B cell (primary cell): ENCODE measurements at regions not wholly inside any gene's neighbourhood (a gene's known extent, or its start where the extent isn't known, plus 50 kb on each side); places are given as distances from the start of the nearest gene placed in this dataset.

ENCODE experiments used
- ATAC-seq: fragments of 200-7000 bp; cut with Tn5 transposase; one replicate; pipeline ENCODE4 v1.10.0; 2021; ENCODE audit warnings: low read depth, mild to moderate bottlenecking, moderate number of reproducible peaks, moderate library complexity
- CTCF ChIA-PET: fragments of 350-600 bp; sonication (Branson Sonifier 250); formaldehyde crosslinking; loops from one replicate; lab custom pipeline; 2021; ENCODE audit warnings: antibody characterized with exemption, inconsistent platforms; lab: Charles Lee
- POLR2A ChIA-PET: fragments of 350-600 bp; sonication (Branson Sonifier 250); formaldehyde crosslinking; loops from one replicate; lab custom pipeline; 2021; ENCODE audit warnings: antibody characterized with exemption; lab: Charles Lee
- DNase-seq: peaks from one replicate; pipeline ENCODE4 v3.0.0; 2013
- H2AFZ ChIP-seq: 2 replicates; pipeline ENCODE4 v1.6.1; 2012; ENCODE audit warnings: mild to moderate bottlenecking, low read depth, low read length; ENCODE audit not compliant: insufficient read depth, poor library complexity, severe bottlenecking
- H3K27ac ChIP-seq, 2 donors: 1 replicate in 1 of 2; 2 replicates in 1 of 2; pipeline ENCODE4 v1.5.1; 2012 to 2013; ENCODE audit warnings: low read length in 2 of 2, mild to moderate bottlenecking in 2 of 2, moderate library complexity in 1 of 2
- H3K27me3 ChIP-seq, 4 experiments: fragments of 200-600 bp in 1 of 4; sonication (generic) in 1 of 4; replicated peaks in 1 of 4; 1 replicate in 2 of 4; 2 replicates in 2 of 4; pipeline versions ENCODE4 v1.6.1 to v1.7.0; 2013 to 2016; ENCODE audit warnings: low read length in 3 of 4, mild to moderate bottlenecking in 2 of 4, mixed read lengths in 1 of 4, moderate library complexity in 1 of 4; ENCODE audit not compliant: insufficient read depth in 4 of 4, control insufficient read depth in 3 of 4; ENCODE audit errors: control extremely low read depth in 1 of 4
- H3K36me3 ChIP-seq, 2 experiments: replicated peaks in 1 of 2; 1 replicate in 1 of 2; 2 replicates in 1 of 2; pipeline versions ENCODE4 v1.6.1 to v1.7.1; 2013; ENCODE audit warnings: low read length in 1 of 2; ENCODE audit not compliant: insufficient read depth in 2 of 2, control insufficient read depth in 1 of 2; ENCODE audit errors: control extremely low read depth in 1 of 2, extremely low read depth in 1 of 2
- H3K4me1 ChIP-seq, 2 donors: fragments of 200-600 bp in 1 of 2; sonication (generic) in 1 of 2; 1 replicate in 1 of 2; 2 replicates in 1 of 2; pipeline versions ENCODE4 v1.5.1 to v1.6.1; 2013 to 2017; ENCODE audit warnings: low read length in 2 of 2; ENCODE audit not compliant: control insufficient read depth in 2 of 2, insufficient read depth in 2 of 2
- H3K4me2 ChIP-seq: replicated peaks from 2 replicates; pipeline ENCODE3; 2012; ENCODE audit warnings: mild to moderate bottlenecking, low read depth, low read length; ENCODE audit not compliant: poor library complexity, severe bottlenecking
- H3K4me3 ChIP-seq, 5 experiments: fragments of 200-600 bp in 1 of 5; sonication (generic) in 1 of 5; 1 replicate in 3 of 5; 2 replicates in 2 of 5; pipeline versions ENCODE4 v1.5.1 to v1.7.0; 2011 to 2016; ENCODE audit warnings: low read length in 4 of 5, mild to moderate bottlenecking in 4 of 5, low read depth in 2 of 5, control low read depth in 1 of 5, moderate library complexity in 1 of 5; ENCODE audit not compliant: insufficient read depth in 1 of 5; ENCODE audit errors: control extremely low read depth in 1 of 5, extremely low read depth in 1 of 5
- H3K79me2 ChIP-seq: fragments of 200-600 bp; sonication (generic); one replicate; pipeline ENCODE4 v1.6.0; 2016; ENCODE audit warnings: low read length; ENCODE audit not compliant: control insufficient read depth, insufficient read depth
- H3K9ac ChIP-seq: fragments of 200-600 bp; sonication (generic); 2 replicates; pipeline ENCODE4 v1.6.1; 2017; ENCODE audit warnings: mild to moderate bottlenecking, low read length, moderate library complexity
- H3K9me3 ChIP-seq, 3 donors: one replicate each; pipeline versions ENCODE4 v1.6.1 to v1.7.1; 2013; ENCODE audit warnings: low read length in 2 of 3; ENCODE audit not compliant: control insufficient read depth in 2 of 3, insufficient read depth in 1 of 3; ENCODE audit errors: control extremely low read depth in 1 of 3
- H4K20me1 ChIP-seq: 2 replicates; pipeline ENCODE4 v1.6.0; 2012; ENCODE audit warnings: mild to moderate bottlenecking, low read length; ENCODE audit not compliant: insufficient read depth, control insufficient read depth, poor library complexity, severe bottlenecking
- H3K27ac Mint-ChIP-seq: one replicate; pipeline ENCODE4 v1.8.0; 2021; ENCODE audit warnings: mixed read lengths
- H3K27me3 Mint-ChIP-seq: one replicate; pipeline ENCODE4 v1.8.0; 2021; ENCODE audit warnings: mixed read lengths
- H3K4me1 Mint-ChIP-seq: one replicate; pipeline ENCODE4 v1.8.0; 2021; ENCODE audit warnings: mixed read lengths
- H3K4me3 Mint-ChIP-seq: one replicate; pipeline ENCODE4 v1.8.0; 2021; ENCODE audit warnings: mixed read lengths
- H3K9me3 Mint-ChIP-seq: one replicate; pipeline ENCODE4 v1.8.0; 2022; ENCODE audit warnings: mixed read lengths; ENCODE audit not compliant: insufficient read depth
- CTCF ChIP-seq: fragments of 200-600 bp; IDR thresholded peaks from one replicate; pipeline ENCODE4 v1.8.0; 2022; ENCODE audit warnings: antibody characterized with exemption, mild to moderate bottlenecking
- EZH2 ChIP-seq: IDR thresholded peaks from 2 replicates; pipeline ENCODE4 v1.6.1; 2012; ENCODE audit warnings: borderline replicate concordance, low read depth, mild to moderate bottlenecking, moderate library complexity, low read length; ENCODE audit not compliant: insufficient read depth, poor library complexity, severe bottlenecking
- WGBS: methylation state at CpG from one replicate; pipeline ENCODE4 v1.1.5; 2013; ENCODE audit warnings: missing lambda C conversion rate; ENCODE audit not compliant: insufficient coverage; 5-methylcytosine and 5-hydroxymethylcytosine counted together
- intact Hi-C: fragments of 100-400 bp; cut with micrococcal nuclease; formaldehyde crosslinking; loops from one replicate; pipeline ENCODE4 v1.10.0; 2022

GRCh38 chr9:103458826-103459225, 463.7 kb downstream of the CYLC2 start:
- H3K4me3 Mint-ChIP-seq = no peak overlapping the region
- no peak overlapping the region for H2AFZ ChIP-seq
- ATAC-seq (no peak), DNase-seq (no peak)
- intact Hi-C loops = no loop called here
- no CpG with 5 or more reads among the region's 2 CpGs for WGBS
- ChIA-PET POLR2A (no interaction called here), CTCF (no interaction called here)
- no peaks in the 10 kb centered on the region for H3K27me3 Mint-ChIP-seq
- no peak overlapping the region for H3K9ac ChIP-seq
- no peaks in the 10 kb centered on the region for H3K36me3 ChIP-seq
- H3K79me2 ChIP-seq = no peaks in the 10 kb centered on the region
- no peak for TF ChIP-seq EZH2
- no peak for TF ChIP-seq CTCF
- no peaks in the 10 kb centered on the region for H3K27me3 ChIP-seq
- H3K4me2 ChIP-seq = no peak overlapping the region
- H3K9me3 ChIP-seq = peaks cover 0 to 5% (median 0%) of the 10 kb centered on the region in 3 donors
- no peak overlapping the region for H3K27ac ChIP-seq
- H3K27ac Mint-ChIP-seq = no peak overlapping the region
- H4K20me1 ChIP-seq = no peaks in the 10 kb centered on the region
- no peaks in the 10 kb centered on the region for H3K4me1 ChIP-seq
- no peak overlapping the region for H3K4me3 ChIP-seq
- no peaks in the 10 kb centered on the region for H3K4me1 Mint-ChIP-seq
- H3K9me3 Mint-ChIP-seq = no peaks in the 10 kb centered on the region

DNA sequence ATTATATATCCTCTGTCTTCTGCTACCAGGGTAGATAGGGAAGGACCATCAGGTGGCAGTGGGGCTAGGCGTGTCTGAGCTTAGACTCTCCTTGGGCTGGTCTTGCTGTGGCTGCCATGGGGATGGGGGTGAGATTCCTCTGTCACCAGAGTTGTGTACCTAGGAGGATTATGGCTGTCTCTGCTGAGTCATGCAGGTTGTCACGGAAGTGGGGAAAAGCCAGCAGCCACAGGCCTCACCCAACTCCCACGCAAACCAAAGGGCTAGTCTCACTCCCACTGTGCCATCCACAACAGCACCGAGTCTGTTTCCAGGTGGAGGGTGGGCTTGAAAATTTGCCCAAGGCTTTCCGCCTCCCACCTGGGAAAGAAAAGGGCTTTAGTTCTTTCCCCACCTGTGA, 476.1 kb downstream of the CYLC2 start:
- intact Hi-C loops = no loop called here
- ATAC-seq = no peak
- Mint-ChIP-seq H3K9me3 (peaks cover 7% of the 10 kb centered on the region), H3K4me3 (no peak overlapping the region), H3K27me3 (no peaks in the 10 kb centered on the region), H3K4me1 (no peaks in the 10 kb centered on the region), H3K27ac (no peak overlapping the region)
- Histone ChIP-seq H3K4me1 (no peaks in the 10 kb centered on the region), H3K27me3 (no peaks in the 10 kb centered on the region), H3K79me2 (no peaks in the 10 kb centered on the region), H3K4me2 (no peak overlapping the region), H3K9me3 (peaks cover 0 to 11% (median 0%) of the 10 kb centered on the region in 3 donors), H3K4me3 (no peak overlapping the region), H3K27ac (no peak overlapping the region), H3K36me3 (no peaks in the 10 kb centered on the region), H3K9ac (no peak overlapping the region), H4K20me1 (no peaks in the 10 kb centered on the region), H2AFZ (no peak overlapping the region)
- ChIA-PET CTCF (no interaction called here), POLR2A (no interaction called here)
- TF ChIP-seq EZH2 (no peak), CTCF (no peak)
- no peak for DNase-seq
- 94% methylated on average over 3 of the region's 5 CpGs for WGBS
